ENCODE measurements at regions not wholly inside any gene's neighbourhood (a gene's known extent, or its start where the extent isn't known, plus 50 kb on each side); places are given as distances from the start of the nearest gene placed in this dataset.

- DNase-seq: no peak
Observed at GRCh38 chr12:108043286-108043685, 85.8 kb upstream of the WSCD2 start.

- DNase-seq: no peak
Observed at GRCh38 chr12:108043750-108044533, 85.1 kb upstream of the WSCD2 start.

- DNase-seq: no peak
Observed at GRCh38 chr12:108046135-108046534, 83.0 kb upstream of the WSCD2 start.

GRCh38 chr12:108046650-108047049, 82.4 kb upstream of the WSCD2 start:
- DNase-seq: no peak

- DNase-seq: peak; percentile 11
Observed at GRCh38 chr12:108047071-108047550, 82.0 kb upstream of the WSCD2 start.

- DNase-seq: no peak
Observed at GRCh38 chr12:108048686-108049085, 80.4 kb upstream of the WSCD2 start.

GRCh38 chr12:108050696-108051095, 78.4 kb upstream of the WSCD2 start:
- DNase-seq: no peak

GRCh38 chr12:108052260-108052659, 76.8 kb upstream of the WSCD2 start:
- DNase-seq: no peak

- DNase-seq: no peak
Observed at GRCh38 chr12:108053512-108053911, 75.6 kb upstream of the WSCD2 start.

- DNase-seq: no peak
Observed at GRCh38 chr12:108054496-108054895, 74.6 kb upstream of the WSCD2 start.

- no peak for DNase-seq
Observed at GRCh38 chr12:108055141-108055540, 73.9 kb upstream of the WSCD2 start.

GRCh38 chr12:108060067-108060466, 69.0 kb upstream of the WSCD2 start:
- DNase-seq: no peak

GRCh38 chr12:108060903-108061302, 68.2 kb upstream of the WSCD2 start:
- no peak for DNase-seq

- peak; percentile 57 for DNase-seq
Observed at GRCh38 chr12:108063192-108063591, 65.9 kb upstream of the WSCD2 start.

- no peak for DNase-seq
Observed at GRCh38 chr12:108065069-108065468, 64.0 kb upstream of the WSCD2 start.

GRCh38 chr12:108066583-108067577, 62.2 kb upstream of the WSCD2 start:
- DNase-seq: no peak

- no peak for DNase-seq
Observed at GRCh38 chr12:108069651-108070165, 59.4 kb upstream of the WSCD2 start.

- DNase-seq: no peak
Observed at GRCh38 chr12:108075561-108075960, 53.5 kb upstream of the WSCD2 start.

GRCh38 chr12:108076556-108076955, 52.5 kb upstream of the WSCD2 start:
- no peak for DNase-seq

GRCh38 chr12:108078428-108078827, 50.7 kb upstream of the WSCD2 start:
- peak; percentile 19 for DNase-seq
